IPS-NIHi7 (cell line): ENCODE measurements at regions not wholly inside any gene's neighbourhood (a gene's known extent, or its start where the extent isn't known, plus 50 kb on each side); places are given as distances from the start of the nearest gene placed in this dataset.

ENCODE experiments used
- DNase-seq: peaks from one replicate; pipeline ENCODE4 v3.0.0; 2012; ENCODE audit warnings: mixed read lengths; ENCODE audit errors: extremely low spot score

GRCh38 chr22:27634043-27634740, 167.4 kb downstream of the MN1 start:
- no peak for DNase-seq

- DNase-seq: no peak
Observed at GRCh38 chr22:27635435-27635834, 166.1 kb downstream of the MN1 start.

GRCh38 chr22:27635852-27636251, 165.7 kb downstream of the MN1 start:
- DNase-seq: no peak

GRCh38 chr22:27636716-27637508, 164.6 kb downstream of the MN1 start:
- DNase-seq: no peak

- no peak for DNase-seq
Observed at GRCh38 chr22:27637604-27638003, 164.0 kb downstream of the MN1 start.

- DNase-seq: no peak
Observed at GRCh38 chr22:27638329-27639233, 163.0 kb downstream of the MN1 start.

- no peak for DNase-seq
Observed at GRCh38 chr22:27639248-27640086, 162.1 kb downstream of the MN1 start.

- no peak for DNase-seq
Observed at GRCh38 chr22:27641049-27641795, 160.3 kb downstream of the MN1 start.

GRCh38 chr22:27642104-27642800, 159.3 kb downstream of the MN1 start:
- peak; percentile 64 for DNase-seq

GRCh38 chr22:27643907-27644306, 157.6 kb downstream of the MN1 start:
- no peak for DNase-seq

- DNase-seq: no peak
Observed at GRCh38 chr22:27644566-27644965, 157.0 kb downstream of the MN1 start.

GRCh38 chr22:27647540-27647939, 154.0 kb downstream of the MN1 start:
- DNase-seq: no peak

- no peak for DNase-seq
Observed at GRCh38 chr22:27648074-27648473, 153.5 kb downstream of the MN1 start.

GRCh38 chr22:27648853-27649252, 152.7 kb downstream of the MN1 start:
- no peak for DNase-seq

- DNase-seq: no peak
Observed at GRCh38 chr22:27650572-27650971, 151.0 kb downstream of the MN1 start.

GRCh38 chr22:27650985-27651384, 150.6 kb downstream of the MN1 start:
- DNase-seq: no peak

GRCh38 chr22:27651486-27651885, 150.1 kb downstream of the MN1 start:
- no peak for DNase-seq

GRCh38 chr22:27654546-27655445, 146.8 kb downstream of the MN1 start:
- peak; percentile 80 for DNase-seq
